K562 (cell line): ENCODE measurements at regions not wholly inside any gene's neighbourhood (a gene's known extent, or its start where the extent isn't known, plus 50 kb on each side); places are given as distances from the start of the nearest gene placed in this dataset.

Source experiments
- ATAC-seq: fragments of 200-7000 bp; cut with Tn5 transposase; 3 replicates; pipeline ENCODE4 v1.9.1; 2020; ENCODE audit warnings: moderate library complexity
- BruUV-seq: library from RNA; stranded (reverse); fragments of 400-500 nt; replicated peaks from 2 replicates; lab custom pipeline; 2021; lab: Mats Ljungman, UMichigan
- CTCF ChIA-PET: fragments of 300-600 bp; formaldehyde crosslinking; extraction: SDS; loops from one replicate; lab custom pipeline; 2021; ENCODE audit warnings: low intra/inter-chr PET ratio; lab: Yijun Ruan, JAX
- POLR2A ChIA-PET: fragments of 300-600, 350-650 bp; sonication (Branson Sonifier 250); formaldehyde crosslinking; extraction: SDS; loops from one replicate; lab custom pipeline; 2021; ENCODE audit warnings: antibody characterized with exemption, inconsistent platforms; lab: Yijun Ruan, JAX
- DNase-seq, 4 experiments: peaks; one replicate each; pipeline versions ENCODE4 v3.0.0 to v3.0.0-alpha.2; 2011 to 2018; ENCODE audit warnings: low spot score in 3 of 4, mixed read lengths in 3 of 4; ENCODE audit errors: extremely low read depth in 1 of 4
- FAIRE-seq: peaks from 2 replicates; lab custom pipeline; 2011; peaks lifted over from hg19 to GRCh38; lab: Jason Lieb, UNC
- H2AFZ ChIP-seq: 2 replicates; pipeline ENCODE4 v1.6.0; 2011; ENCODE audit warnings: low read depth, low read length, control low read depth, inconsistent platforms
- H3K27ac ChIP-seq: fragments of 200-600 bp; 3 replicates; pipeline ENCODE4 v1.8.0; 2011; ENCODE audit warnings: low read depth, mild to moderate bottlenecking, control low read depth, inconsistent platforms, low read length, moderate library complexity, mixed read lengths; ENCODE audit errors: extremely low read depth
- H3K27me3 ChIP-seq, 2 experiments: fragments of 300-600 bp in 1 of 2; 2 replicates in 1 of 2; 3 replicates in 1 of 2; pipeline versions ENCODE4 v1.6.0 to v1.8.0; 2011; ENCODE audit warnings: inconsistent platforms in 2 of 2, low read length in 2 of 2, mild to moderate bottlenecking in 1 of 2, mixed read lengths in 1 of 2, moderate library complexity in 1 of 2; ENCODE audit not compliant: control insufficient read depth in 2 of 2, insufficient read depth in 2 of 2
- H3K36me3 ChIP-seq: fragments of 300-600 bp; 3 replicates; pipeline ENCODE4 v1.8.0; 2011; ENCODE audit warnings: mild to moderate bottlenecking, low read length, inconsistent platforms; ENCODE audit not compliant: control insufficient read depth, insufficient read depth
- H3K4me1 ChIP-seq, 2 experiments: fragments of 200-600 bp in 1 of 2; replicated peaks in 1 of 2; 2 replicates in 1 of 2; 3 replicates in 1 of 2; pipeline versions ENCODE4 v1.5.1 to v1.8.0; 2011; ENCODE audit warnings: inconsistent platforms in 2 of 2, low read length in 2 of 2, mild to moderate bottlenecking in 1 of 2, mixed read lengths in 1 of 2, moderate library complexity in 1 of 2; ENCODE audit not compliant: control insufficient read depth in 2 of 2, insufficient read depth in 2 of 2
- H3K4me2 ChIP-seq: 2 replicates; pipeline ENCODE4 v1.6.1; 2011; ENCODE audit warnings: low read length, control low read depth, inconsistent platforms, mixed read lengths; ENCODE audit not compliant: insufficient read depth
- H3K4me3 ChIP-seq: fragments of 200-600 bp; sonication (generic), shearing (Covaris generic); 2 replicates; pipeline ENCODE4 v1.5.1; 2016; ENCODE audit warnings: control low read depth, inconsistent platforms
- H3K79me2 ChIP-seq: fragments of 200-600 bp; 3 replicates; pipeline ENCODE4 v1.8.0; 2011; ENCODE audit warnings: low read length, inconsistent platforms; ENCODE audit not compliant: control insufficient read depth, insufficient read depth
- H3K9ac ChIP-seq, 2 experiments: 2 replicates each; pipeline versions ENCODE4 v1.6.0 to v1.6.1; 2011; ENCODE audit warnings: low read depth in 2 of 2, low read length in 2 of 2, control low read depth in 1 of 2, inconsistent platforms in 1 of 2, mild to moderate bottlenecking in 1 of 2, mixed read lengths in 1 of 2; ENCODE audit not compliant: insufficient read depth in 1 of 2
- H3K9me1 ChIP-seq: one replicate; pipeline ENCODE4 v1.6.0; 2011; ENCODE audit warnings: inconsistent platforms, mild to moderate bottlenecking, low read length, moderate library complexity; ENCODE audit not compliant: control insufficient read depth, insufficient read depth
- H3K9me3 ChIP-seq: replicated peaks from 2 replicates; pipeline ENCODE4 v1.5.1; 2011; ENCODE audit warnings: low read depth, low read length, inconsistent platforms; ENCODE audit not compliant: control insufficient read depth, insufficient read depth
- H4K20me1 ChIP-seq: replicated peaks from 2 replicates; pipeline ENCODE4 v1.6.1; 2011; ENCODE audit warnings: low read length, inconsistent platforms, mixed read lengths; ENCODE audit not compliant: control insufficient read depth, insufficient read depth
- KAT8 ChIP-seq: fragments of 450-650 bp; IDR thresholded peaks from 2 replicates; pipeline ENCODE4 v1.6.1; 2016; ENCODE audit warnings: low read depth, mild to moderate bottlenecking
- NBN ChIP-seq: fragments of 450-650 bp; IDR thresholded peaks from 2 replicates; pipeline ENCODE4 v1.6.1; 2016; ENCODE audit warnings: low read depth, mild to moderate bottlenecking
- RUNX1 ChIP-seq: sonication (generic); IDR thresholded peaks from 2 replicates; pipeline ENCODE4 v1.6.1; 2016; ENCODE audit warnings: antibody characterized with exemption, low read depth
- U2AF2 ChIP-seq: fragments of 200-400 bp; formaldehyde crosslinking; optimal IDR thresholded peaks from 2 replicates; pipeline ENCODE3; 2017; ENCODE audit warnings: low read depth, mild to moderate bottlenecking, low read length
- ZFPM2 ChIP-seq: fragments of 250-450 bp; sonication (Bioruptor Pico); IDR thresholded peaks from 2 replicates; pipeline ENCODE4 v1.5.1; 2022; ENCODE audit warnings: mild to moderate bottlenecking
- WGBS: fragments of 100-300 bp; shearing (Covaris generic); methylation state at CpG from one replicate; pipeline ENCODE4 v1.1.6; 2016; ENCODE audit warnings: low coverage, mixed read lengths; ENCODE audit not compliant: insufficient coverage; ENCODE audit errors: missing lambda C conversion rate; 5-methylcytosine and 5-hydroxymethylcytosine counted together
- in situ Hi-C: fragments of 300-500 bp; cut with MboI; formaldehyde crosslinking; loops from 4 replicates; pipeline ENCODE4 v1.15.0; 2018; ENCODE audit warnings: inconsistent platforms, mixed read lengths
- intact Hi-C: fragments of 100-400 bp; cut with micrococcal nuclease; formaldehyde crosslinking; loops from 2 replicates; pipeline ENCODE4 v1.14.2; 2022
- TF ChIP-seq, protein P1 (sequence below): fragments of 450-650 bp; IDR thresholded peaks from 2 replicates; pipeline ENCODE4 v1.6.1; 2014; ENCODE audit warnings: low read depth, mild to moderate bottlenecking, moderate library complexity, borderline replicate concordance

DNA sequence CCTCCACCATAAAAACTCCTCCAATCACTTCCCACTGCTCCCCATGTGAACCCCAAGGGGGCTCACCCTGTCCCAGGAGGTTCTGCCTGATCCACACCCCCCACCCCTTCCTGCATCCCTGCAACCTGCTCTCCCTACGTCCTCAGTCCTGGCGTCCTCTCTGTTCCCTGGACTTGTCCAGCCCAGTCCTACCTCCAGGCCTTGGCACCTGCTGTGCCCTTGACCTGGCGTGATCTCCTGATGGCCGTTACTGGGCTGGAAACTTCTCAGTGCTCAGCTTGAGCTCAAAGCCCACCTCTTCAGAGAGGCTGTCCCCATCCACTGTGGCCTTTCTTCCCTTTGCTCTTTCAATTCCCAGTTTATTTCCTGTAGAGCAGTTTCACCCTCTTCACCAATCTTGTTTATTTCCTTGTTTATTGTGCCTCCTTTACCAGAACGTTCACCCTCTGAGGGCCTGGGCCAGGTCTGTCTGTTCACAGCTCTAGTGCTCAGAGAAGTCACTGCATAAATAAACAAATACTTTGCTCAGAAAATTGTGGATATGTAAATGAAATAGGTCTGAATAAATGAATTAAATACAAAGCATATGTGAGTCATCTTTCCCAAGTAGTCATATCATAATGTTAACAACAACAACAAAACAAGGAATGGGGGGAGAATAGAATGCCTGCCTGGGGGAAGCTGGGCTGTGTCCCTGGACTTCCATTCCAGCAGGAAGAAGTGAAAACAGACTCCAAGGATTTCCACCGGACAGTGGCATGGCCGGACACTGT is 175.7 kb upstream of the SULF2 start:
- ATAC-seq (no peak), DNase-seq (no peak), FAIRE-seq (no peak)
- H3K36me3 ChIP-seq: no peaks in the 10 kb centered on the region
- ChIA-PET CTCF (no interaction called here), POLR2A (no interaction called here)
- BruUV-seq: no TSS peak
- in situ Hi-C loops: no loop called here
- H3K4me3 ChIP-seq: no peak overlapping the region
- no peaks in the 10 kb centered on the region for H3K9me3 ChIP-seq
- 0% methylated on average over 7 of the region's 7 CpGs for WGBS
- no peak for TF ChIP-seq KAT8
- TF ChIP-seq RUNX1: no peak
- TF ChIP-seq, protein P1, sequence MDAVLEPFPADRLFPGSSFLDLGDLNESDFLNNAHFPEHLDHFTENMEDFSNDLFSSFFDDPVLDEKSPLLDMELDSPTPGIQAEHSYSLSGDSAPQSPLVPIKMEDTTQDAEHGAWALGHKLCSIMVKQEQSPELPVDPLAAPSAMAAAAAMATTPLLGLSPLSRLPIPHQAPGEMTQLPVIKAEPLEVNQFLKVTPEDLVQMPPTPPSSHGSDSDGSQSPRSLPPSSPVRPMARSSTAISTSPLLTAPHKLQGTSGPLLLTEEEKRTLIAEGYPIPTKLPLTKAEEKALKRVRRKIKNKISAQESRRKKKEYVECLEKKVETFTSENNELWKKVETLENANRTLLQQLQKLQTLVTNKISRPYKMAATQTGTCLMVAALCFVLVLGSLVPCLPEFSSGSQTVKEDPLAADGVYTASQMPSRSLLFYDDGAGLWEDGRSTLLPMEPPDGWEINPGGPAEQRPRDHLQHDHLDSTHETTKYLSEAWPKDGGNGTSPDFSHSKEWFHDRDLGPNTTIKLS: no peak
- no peak for TF ChIP-seq ZFPM2 (CRISPR knock-in tag)
- TF ChIP-seq NBN: no peak
- no peak for TF ChIP-seq U2AF2
- no peaks in the 10 kb centered on the region for H3K9me1 ChIP-seq
- H3K9ac ChIP-seq: no peak overlapping the region
- intact Hi-C loops: no loop called here
- no peak overlapping the region for H3K27ac ChIP-seq
- no peak overlapping the region for H3K4me2 ChIP-seq
- H3K4me1 ChIP-seq: no peaks in the 10 kb centered on the region
- H2AFZ ChIP-seq: no peak overlapping the region
- peaks cover 10 to 22% of the 10 kb centered on the region in 2 experiments; a peak in 4 of 5 replicates for H3K27me3 ChIP-seq
- H3K79me2 ChIP-seq: no peaks in the 10 kb centered on the region
- 0 out of 2 replicates have a peak, but pooled peaks cover 9% of the 10 kb centered on the region for H4K20me1 ChIP-seq
